Suprapubic skin (tissue), 4 donors: ENCODE measurements at regions not wholly inside any gene's neighbourhood (a gene's known extent, or its start where the extent isn't known, plus 50 kb on each side); places are given as distances from the start of the nearest gene placed in this dataset.

Experiments
- CTCF ChIP-seq, 2 donors: fragments of 200-600 bp in 1 of 2; fragments of 450-650 bp in 1 of 2; sonication (generic) in 1 of 2; IDR thresholded peaks; one replicate each; pipeline ENCODE4 v1.5.1; 2016 to 2019; ENCODE audit warnings: antibody characterized with exemption in 2 of 2, mild to moderate bottlenecking in 1 of 2, moderate library complexity in 1 of 2
- POLR2A ChIP-seq, 2 donors: fragments of 450-650 bp; IDR thresholded peaks; one replicate each; pipeline ENCODE4 v1.6.1; 2017; ENCODE audit warnings: antibody characterized with exemption in 2 of 2, mild to moderate bottlenecking in 2 of 2, moderate library complexity in 2 of 2
- POLR2AphosphoS5 ChIP-seq, 3 donors: sonication (generic); formaldehyde crosslinking; IDR thresholded peaks; one replicate each; pipeline ENCODE4 v1.6.1; 2017; ENCODE audit warnings: antibody characterized with exemption in 3 of 3

- no peak for TF ChIP-seq POLR2A (IDR thresholded peaks at IDR 0.05)
- no peak for TF ChIP-seq CTCF (IDR thresholded peaks at IDR 0.05)
- no peak for TF ChIP-seq POLR2AphosphoS5 (IDR thresholded peaks at IDR 0.05)
Observed at GRCh38 chr1:79496129-79496528, 489.6 kb upstream of the ADGRL4 start.
